ENCODE measurements at regions not wholly inside any gene's neighbourhood (a gene's known extent, or its start where the extent isn't known, plus 50 kb on each side); places are given as distances from the start of the nearest gene placed in this dataset.
A peak's percentile ranks its signal among the peaks of the same experiment; 100 is the strongest.

GRCh38 chr4:41883988-41884734, 51.1 kb upstream of the TMEM33 start:
- peak; percentile 12 for DNase-seq (ENCODE audit: low spot score)

- DNase-seq (ENCODE audit: low spot score): peak; percentile 93
Observed at GRCh38 chr4:41882625-41883347, 52.4 kb upstream of the TMEM33 start.

- peak; percentile 53 for DNase-seq (ENCODE audit: low spot score)
Observed at GRCh38 chr4:41881981-41882624, 53.1 kb upstream of the TMEM33 start.

- peak; percentile 44 for DNase-seq (ENCODE audit: low spot score)
Observed at GRCh38 chr4:41880840-41881831, 54.1 kb upstream of the TMEM33 start.

GRCh38 chr4:41880022-41880837, 55.0 kb upstream of the TMEM33 start:
- DNase-seq (ENCODE audit: low spot score): peak; percentile 17

- no peak for DNase-seq (ENCODE audit: low spot score)
Observed at GRCh38 chr4:41879552-41879951, 55.7 kb upstream of the TMEM33 start.

- DNase-seq (ENCODE audit: low spot score): peak; percentile 55
Observed at GRCh38 chr4:41878991-41879491, 56.2 kb upstream of the TMEM33 start.

- DNase-seq (ENCODE audit: low spot score): peak; percentile 24
Observed at GRCh38 chr4:41878170-41878969, 56.9 kb upstream of the TMEM33 start.

- DNase-seq (ENCODE audit: low spot score): no peak
Observed at GRCh38 chr4:41877020-41877796, 58.0 kb upstream of the TMEM33 start.

- DNase-seq (ENCODE audit: low spot score): no peak
Observed at GRCh38 chr4:41874873-41875272, 60.4 kb upstream of the TMEM33 start.

- no peak for DNase-seq (ENCODE audit: low spot score)
Observed at GRCh38 chr4:41874398-41874797, 60.8 kb upstream of the TMEM33 start.

GRCh38 chr4:41873380-41874295, 61.6 kb upstream of the TMEM33 start:
- peak; percentile 50 for DNase-seq (ENCODE audit: low spot score)

GRCh38 chr4:41870035-41870434, 65.2 kb upstream of the TMEM33 start:
- DNase-seq (ENCODE audit: low spot score): no peak

GRCh38 chr4:41866799-41867677, 68.2 kb upstream of the TMEM33 start:
- DNase-seq (ENCODE audit: low spot score): peak; percentile 33

- peak; percentile 13 for DNase-seq (ENCODE audit: low spot score)
Observed at GRCh38 chr4:41865981-41866798, 69.0 kb upstream of the TMEM33 start.

Measured in iPS-NIHi11 (cell line).